ENCODE measurements at regions not wholly inside any gene's neighbourhood (a gene's known extent, or its start where the extent isn't known, plus 50 kb on each side); places are given as distances from the start of the nearest gene placed in this dataset.
A peak's percentile ranks its signal among the peaks of the same experiment; 100 is the strongest.
"Not testable (repeated sequence)": the region's sequence is repeated elsewhere in the genome, so short reads cannot be mapped to it uniquely, and the experiment has no call there.

DNA sequence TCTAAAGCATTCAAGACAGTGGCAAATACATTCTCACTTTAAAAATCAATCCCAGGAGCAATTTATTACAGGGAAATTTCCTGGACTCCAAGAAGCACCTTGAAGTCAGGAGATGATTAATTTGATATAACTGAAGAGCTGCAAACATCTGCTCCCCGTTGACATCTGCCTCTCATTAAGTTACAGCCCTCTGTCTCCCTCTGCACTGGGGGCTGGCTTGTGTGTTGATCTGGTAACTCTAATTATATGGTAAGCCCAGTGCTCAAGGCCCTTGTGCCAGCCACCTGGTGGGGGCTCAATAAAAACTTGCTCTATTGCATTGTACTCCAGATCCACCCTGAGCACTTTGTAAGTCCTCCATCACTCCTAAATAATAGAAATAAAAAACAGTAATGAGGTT is 131.1 kb upstream of the ZNF462 start:
- no peak for DNase-seq

- DNase-seq, result no peak
These were observed 129.1 kb upstream of the ZNF462 start for GRCh38 chr9:106733828-106734380.

DNA sequence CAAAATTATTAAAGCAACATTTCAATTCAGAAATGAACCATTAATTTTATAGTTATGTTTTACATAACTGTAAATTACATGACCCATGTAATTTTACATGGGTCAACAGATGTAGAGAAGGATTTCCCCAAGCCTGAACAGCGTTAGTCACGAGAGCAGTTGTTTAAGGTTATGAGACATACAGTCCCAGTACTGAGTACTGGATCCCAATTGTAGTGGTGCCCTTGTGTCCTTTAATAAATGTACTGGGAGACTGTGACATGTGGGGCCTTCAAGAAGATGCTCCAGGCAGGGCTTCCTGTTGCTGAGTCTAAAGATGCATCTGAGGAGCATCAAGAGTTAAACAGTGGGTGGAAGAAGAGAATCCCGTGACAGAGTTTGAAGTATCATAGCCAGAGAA is 125.5 kb upstream of the ZNF462 start:
- no peak for DNase-seq

DNA sequence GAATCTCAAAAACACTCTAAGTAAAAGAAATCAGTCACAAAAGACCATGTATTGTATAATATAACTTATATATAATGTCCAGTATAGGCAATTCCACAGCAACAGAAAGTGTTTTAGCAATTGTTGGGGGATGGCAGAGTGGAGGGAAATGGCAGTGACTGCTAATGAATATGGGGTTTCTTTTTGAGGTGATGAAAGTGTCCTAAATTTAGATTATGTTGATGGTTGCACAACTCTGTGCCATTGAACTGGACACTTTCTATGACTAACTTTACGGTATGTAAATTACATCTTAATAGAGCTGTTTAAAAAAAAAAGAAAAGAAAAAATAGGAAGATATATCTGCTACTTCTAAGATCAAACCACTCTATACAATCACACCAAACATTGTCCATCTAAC is 124.9 kb upstream of the ZNF462 start:
- DNase-seq, result no peak

DNA sequence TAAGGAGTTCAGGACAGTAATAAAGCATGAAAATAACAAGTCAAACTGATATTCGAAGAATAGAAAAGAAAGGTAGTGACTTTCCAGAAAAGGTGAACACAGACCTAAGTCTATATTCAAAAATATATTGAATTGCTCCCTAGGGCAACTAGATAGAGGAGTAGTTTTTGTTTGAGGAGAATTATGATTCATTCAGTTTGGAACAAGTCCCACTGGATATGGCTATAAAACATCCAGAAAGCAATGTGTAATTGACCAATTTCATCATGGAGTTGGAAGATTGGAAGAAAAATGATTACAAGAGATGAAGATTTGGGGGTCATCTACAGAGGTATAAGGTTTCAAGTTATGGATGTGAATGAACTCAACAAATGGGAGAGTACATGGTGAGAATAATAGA is 117.5 kb upstream of the ZNF462 start:
- DNase-seq, result no peak

GRCh38 chr9:106745876-106746275 is 117.1 kb upstream of the ZNF462 start:
- no peak for DNase-seq

GRCh38 chr9:106751681-106752080 is 111.3 kb upstream of the ZNF462 start:
- no peak for DNase-seq

DNA sequence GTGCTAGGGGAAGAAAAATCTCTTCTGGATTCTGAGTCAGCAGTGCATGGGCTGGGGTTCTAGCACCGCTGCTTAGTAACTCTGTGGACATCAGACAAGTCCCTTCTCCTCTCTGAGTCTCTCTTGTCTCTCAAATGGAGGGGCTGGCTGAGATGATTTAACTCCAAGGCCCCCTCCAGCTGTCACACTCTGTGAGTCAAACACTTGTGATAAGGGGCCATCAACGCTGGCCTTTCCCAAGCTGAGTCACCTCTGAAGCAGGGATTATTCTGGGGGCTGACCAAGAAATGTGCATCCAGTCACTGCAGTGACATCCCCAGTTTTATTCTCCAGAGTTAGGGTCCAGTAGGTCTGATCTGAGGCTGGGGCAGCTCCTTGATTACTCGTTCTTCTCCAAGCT is 110.4 kb upstream of the ZNF462 start:
- DNase-seq, result no peak

DNA sequence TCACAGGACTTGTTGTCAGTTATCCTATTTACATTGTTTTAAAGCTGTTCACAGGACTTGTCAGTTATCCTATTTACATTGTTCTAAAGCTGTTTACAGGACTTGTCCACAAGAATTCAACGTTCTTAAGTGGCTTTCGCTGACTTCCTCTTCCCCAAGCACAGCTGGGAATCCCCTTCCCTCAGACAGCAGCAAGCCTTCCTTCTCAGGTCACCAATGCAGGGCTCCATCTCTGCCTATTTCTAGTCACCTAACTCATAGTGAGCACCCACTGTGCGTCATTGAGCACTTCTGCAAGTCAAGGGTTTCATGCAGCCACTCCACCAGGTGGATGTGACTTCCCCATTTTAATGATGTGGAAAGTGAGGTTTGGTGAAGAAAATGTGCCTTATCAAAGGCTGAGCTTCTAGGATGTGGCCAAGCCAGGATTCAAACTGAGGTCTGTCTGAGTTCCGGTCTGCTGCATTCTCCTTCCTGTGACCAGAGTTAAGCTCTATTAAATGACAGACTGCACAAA is 109.8 kb upstream of the ZNF462 start:
- DNase-seq, result peak; percentile 5 to 55

GRCh38 chr9:106755736-106756135 is 107.2 kb upstream of the ZNF462 start:
- DNase-seq, result no peak

- DNase-seq, result peak in 1 of 2 donors; percentile 80
These were observed 105.5 kb upstream of the ZNF462 start for GRCh38 chr9:106757514-106757913.

GRCh38 chr9:106758911-106759310 is 104.1 kb upstream of the ZNF462 start:
- DNase-seq, result peak in 1 of 2 donors; percentile 3

GRCh38 chr9:106761493-106761892 is 101.5 kb upstream of the ZNF462 start:
- DNase-seq, result no peak

- no peak for DNase-seq
These were observed 96.3 kb upstream of the ZNF462 start for GRCh38 chr9:106766616-106767015.

DNA sequence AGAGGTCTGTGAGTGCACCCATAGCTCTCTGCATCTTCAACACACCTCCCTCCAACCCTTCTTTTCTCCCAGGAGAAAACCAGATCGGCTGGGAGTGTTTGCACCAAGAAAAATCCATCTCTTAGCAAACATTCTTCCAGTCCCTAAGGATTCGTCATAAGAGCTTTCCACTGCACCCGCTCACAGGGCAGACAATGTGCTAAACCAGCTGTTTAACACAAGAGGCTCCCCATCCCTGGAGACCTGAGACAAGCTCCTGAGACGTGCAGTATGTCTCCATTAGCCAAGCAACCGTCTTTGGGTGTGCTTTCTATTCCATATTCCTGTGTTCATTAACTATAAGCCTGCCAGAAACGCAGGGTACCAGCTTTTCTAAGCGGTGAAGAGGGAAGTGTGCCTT is 93.6 kb upstream of the ZNF462 start:
- DNase-seq, result no peak

- DNase-seq, result no peak
These were observed 91.4 kb upstream of the ZNF462 start for GRCh38 chr9:106771608-106772007.

- no peak for DNase-seq
These were observed 90.3 kb upstream of the ZNF462 start for GRCh38 chr9:106772523-106773290.

- DNase-seq, result no peak
These were observed 89.2 kb upstream of the ZNF462 start for GRCh38 chr9:106773750-106774149.

DNA sequence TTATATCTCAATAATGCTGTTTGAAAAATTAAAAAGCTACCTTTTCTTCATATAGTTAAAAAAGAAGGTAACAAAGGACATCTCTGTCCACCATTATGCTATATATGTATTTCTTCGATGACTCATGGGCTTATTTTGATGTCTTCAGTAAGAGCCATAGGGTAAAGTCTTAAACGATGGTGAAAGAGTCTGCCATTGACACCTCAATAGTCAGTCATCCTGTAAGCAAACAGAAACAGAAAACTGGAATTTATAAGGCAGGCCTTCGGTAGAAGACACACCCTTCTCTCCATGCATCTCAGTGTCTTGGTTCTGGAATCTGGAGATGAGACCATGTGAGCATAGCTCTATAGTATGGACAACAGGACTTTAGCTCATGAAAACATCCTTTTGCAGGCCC is 87.0 kb upstream of the ZNF462 start:
- no peak for DNase-seq

DNA sequence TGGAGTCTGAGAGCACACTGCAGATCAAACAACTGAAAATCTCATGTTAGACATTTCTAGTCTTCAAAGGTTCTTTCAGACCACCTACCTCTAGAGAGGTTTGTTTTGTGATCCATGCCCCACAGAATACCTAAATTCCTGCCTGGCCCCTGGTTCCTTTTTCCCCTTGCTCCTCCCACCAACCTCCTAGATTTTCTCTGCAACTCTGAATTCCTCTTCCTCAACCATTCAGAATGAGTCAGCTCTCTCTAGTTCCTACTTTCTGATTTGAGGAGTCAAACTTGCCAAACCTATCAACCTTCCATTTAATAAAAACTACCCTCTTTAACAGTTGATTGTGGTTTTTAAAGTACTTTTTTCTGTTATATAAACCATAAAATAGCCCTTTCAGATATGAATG is 83.2 kb upstream of the ZNF462 start:
- no peak for DNase-seq

DNA sequence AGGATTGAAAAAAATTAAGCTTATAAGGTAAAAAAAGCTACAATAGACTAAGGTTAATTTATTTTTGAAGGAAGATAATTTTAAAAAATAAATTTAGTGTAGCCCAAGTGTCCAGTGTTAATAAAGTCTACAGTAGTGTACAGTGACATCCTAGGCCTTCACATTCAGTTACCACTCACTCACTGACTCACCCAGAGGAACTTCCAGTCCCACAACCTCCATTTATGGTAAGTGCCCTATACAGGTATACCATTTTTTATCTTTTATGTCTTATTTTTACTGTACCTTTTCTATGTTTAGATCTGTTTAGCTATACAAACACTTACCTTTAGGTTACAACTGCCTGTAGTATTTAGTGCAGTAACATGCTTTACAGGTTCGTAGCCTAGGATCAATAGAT is 79.8 kb upstream of the ZNF462 start:
- no peak for DNase-seq

DNA sequence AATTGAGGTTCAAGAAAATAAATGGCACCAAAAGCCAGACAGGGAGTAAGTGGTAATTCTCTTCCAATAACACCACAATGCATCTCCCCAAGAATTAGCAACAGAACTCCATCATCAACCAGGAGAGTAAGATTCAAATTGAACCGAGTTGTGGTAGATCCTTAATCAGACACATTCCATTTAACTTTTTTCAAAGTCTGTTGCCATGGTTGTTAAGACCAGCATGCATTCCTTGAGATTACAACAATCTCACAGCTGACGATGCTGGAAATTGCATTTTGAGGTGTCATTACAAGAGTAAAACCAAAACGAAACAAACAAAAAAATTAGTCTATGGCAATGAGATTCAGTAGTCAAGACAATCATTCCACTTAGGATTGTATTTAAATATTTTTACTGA is 78.9 kb upstream of the ZNF462 start:
- no peak for DNase-seq

GRCh38 chr9:106785200-106785599 is 77.8 kb upstream of the ZNF462 start:
- no peak for DNase-seq

- not testable (repeated sequence) for DNase-seq
These were observed 74.9 kb upstream of the ZNF462 start for GRCh38 chr9:106788021-106788420.

DNA sequence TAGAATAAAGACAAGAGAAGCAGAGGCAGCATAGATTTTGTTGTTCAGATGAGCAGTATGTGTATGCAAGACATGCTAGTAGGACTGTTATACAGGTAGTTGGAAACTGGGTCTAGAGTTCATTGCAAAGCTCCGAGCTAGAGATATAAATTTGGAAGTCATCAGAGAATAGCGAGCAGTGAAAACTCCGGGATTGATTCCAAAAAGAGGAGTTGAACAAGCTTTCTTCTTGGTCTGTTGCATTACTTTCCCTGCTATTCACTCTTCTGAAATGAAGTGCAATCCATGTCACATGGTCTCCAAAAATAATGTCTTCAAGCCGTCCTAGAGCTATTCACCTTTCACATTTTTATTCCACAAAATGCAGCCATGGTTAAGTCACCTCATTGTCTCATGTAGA is 67.9 kb upstream of the ZNF462 start:
- no peak for DNase-seq
